Spleen (tissue), 11 donors: ENCODE measurements at regions not wholly inside any gene's neighbourhood (a gene's known extent, or its start where the extent isn't known, plus 50 kb on each side); places are given as distances from the start of the nearest gene placed in this dataset.

ENCODE experiments used
- DNase-seq: peaks from one replicate; pipeline ENCODE4 v3.0.0-alpha.2; 2020
- H3K27ac ChIP-seq, 8 donors: fragments of 200-600 bp; sonication (generic) in 7 of 8; 1 replicate in 4 of 8; 2 replicates in 4 of 8; pipeline versions ENCODE4 v1.5.0 to v1.8.0; 2016 to 2021; ENCODE audit warnings: inconsistent platforms in 4 of 8, mild to moderate bottlenecking in 4 of 8, moderate library complexity in 1 of 8
- H3K27me3 ChIP-seq, 7 donors: fragments of 200-600 bp; sonication (generic) in 6 of 7; replicated peaks in 1 of 7; 1 replicate in 4 of 7; 2 replicates in 3 of 7; pipeline versions ENCODE4 v1.5.0 to v1.8.0; 2016 to 2021; ENCODE audit warnings: inconsistent platforms in 3 of 7, mild to moderate bottlenecking in 1 of 7
- H3K36me3 ChIP-seq, 6 donors: fragments of 200-600 bp; sonication (generic) in 5 of 6; 1 replicate in 4 of 6; 2 replicates in 2 of 6; pipeline versions ENCODE4 v1.5.0 to v1.8.0; 2016 to 2021; ENCODE audit warnings: inconsistent platforms in 2 of 6
- H3K4me1 ChIP-seq, 6 donors: fragments of 200-600 bp; sonication (generic) in 5 of 6; 1 replicate in 3 of 6; 2 replicates in 3 of 6; pipeline versions ENCODE4 v1.5.0 to v1.8.0; 2016 to 2021; ENCODE audit warnings: inconsistent platforms in 3 of 6
- H3K4me3 ChIP-seq, 8 donors: fragments of 200-600 bp; sonication (generic) in 7 of 8; 1 replicate in 4 of 8; 2 replicates in 4 of 8; pipeline versions ENCODE4 v1.5.0 to v1.8.0; 2016 to 2021; ENCODE audit warnings: inconsistent platforms in 4 of 8, mild to moderate bottlenecking in 4 of 8, moderate library complexity in 2 of 8
- H3K9me3 ChIP-seq, 8 donors: fragments of 200-600 bp; sonication (generic) in 7 of 8; 1 replicate in 4 of 8; 2 replicates in 4 of 8; pipeline versions ENCODE4 v1.5.0 to v1.8.0; 2016 to 2021; ENCODE audit warnings: inconsistent platforms in 4 of 8
- CTCF ChIP-seq, 11 experiments: fragments of 200-600 bp in 7 of 11; fragments of 450-650 bp in 4 of 11; sonication (generic) in 4 of 11; IDR thresholded peaks in 8 of 11; conservative IDR thresholded peaks in 3 of 11; 1 replicate in 7 of 11; 2 replicates in 4 of 11; pipeline versions ENCODE4 v1.4.0 to v1.8.0; 2016 to 2021; ENCODE audit warnings: antibody characterized with exemption in 11 of 11, inconsistent platforms in 4 of 11, mild to moderate bottlenecking in 1 of 11
- POLR2A ChIP-seq, 3 donors: fragments of 450-650 bp; IDR thresholded peaks; one replicate each; pipeline ENCODE4 v1.5.1; 2017; ENCODE audit warnings: antibody characterized with exemption in 3 of 3, mild to moderate bottlenecking in 1 of 3
- POLR2AphosphoS5 ChIP-seq, 3 donors: sonication (generic); formaldehyde crosslinking; IDR thresholded peaks; one replicate each; pipeline ENCODE4 v1.5.1; 2017; ENCODE audit warnings: antibody characterized with exemption in 3 of 3
- WGBS, 5 donors: extraction: QIAGEN DNeasy Blood & Tissue Kit in 3 of 5; methylation state at CpG; one replicate each; pipeline versions ENCODE4 v1.1.5 to v1.1.7; 2013 to 2018; 5-methylcytosine and 5-hydroxymethylcytosine counted together
- intact Hi-C: fragments of 100-400 bp; cut with DNase I; formaldehyde crosslinking; loops from one replicate; pipeline ENCODE4 v1.15.0; 2023; ENCODE audit warnings: low total_unique reads
- donor health status: healthy with polysubstance abuse.
- donor health status: DM: no; HTN: no; CAD: no; lungs with moderate emphysema.
- donor health status: DM: no; HTN: no; CAD: no.
- donor health status: Bipolar disorder and iron deficiency.
- donor health status: healthy.
- donor health status: DM: no; HTN: no; CAD: no.
- donor health status: DM: yes; HTN: yes; CAD: no.

- Histone ChIP-seq H3K27ac (no peak overlapping the region), H3K4me1 (peaks cover 0 to 7% (median 0%) of the 10 kb centered on the region in 6 donors), H3K27me3 (no peaks in the 10 kb centered on the region), H3K36me3 (no peaks in the 10 kb centered on the region), H3K4me3 (no peak overlapping the region), H3K9me3 (no peaks in the 10 kb centered on the region)
- DNase-seq = no peak
- WGBS, 5 donors = 92 to 100% (median 94%) methylated on average over 2 of the region's 2 CpGs
- intact Hi-C loops = loop anchor here (10.0 kb wide), 1 partner anchor 285 kb away; no protein-coding TSS in a partner anchor
- no peak for TF ChIP-seq POLR2A (IDR thresholded peaks at IDR 0.05)
- no peak for TF ChIP-seq POLR2AphosphoS5 (IDR thresholded peaks at IDR 0.05)
- no peak for TF ChIP-seq CTCF (IDR thresholded peaks at IDR 0.05 in 8 of 11, conservative IDR thresholded peaks at IDR 0.05 in 3 of 11)
These were observed 173.0 kb downstream of the EMP1 start for GRCh38 chr12:13369474-13370056.

- H3K4me3 ChIP-seq = no peak overlapping the region
- no peak overlapping the region for H3K27ac ChIP-seq
- TF ChIP-seq POLR2A (IDR thresholded peaks at IDR 0.05) (no peak), CTCF (IDR thresholded peaks at IDR 0.05 in 8 of 11, conservative IDR thresholded peaks at IDR 0.05 in 3 of 11) (no peak), POLR2AphosphoS5 (IDR thresholded peaks at IDR 0.05) (no peak)
- no peak for DNase-seq
- H3K27me3 ChIP-seq = no peaks in the 10 kb centered on the region
- WGBS, 5 donors = 83 to 94% (median 86%) methylated on average over 2 of the region's 2 CpGs
- peaks cover 0 to 7% (median 0%) of the 10 kb centered on the region in 6 donors for H3K4me1 ChIP-seq
- no peaks in the 10 kb centered on the region for H3K9me3 ChIP-seq
- intact Hi-C loops = no loop called here
- H3K36me3 ChIP-seq = no peaks in the 10 kb centered on the region
These were observed 172.4 kb downstream of the EMP1 start for GRCh38 chr12:13368971-13369370.

- no peaks in the 10 kb centered on the region for H3K27me3 ChIP-seq
- intact Hi-C loops = no loop called here
- 73 to 88% (median 79%) methylated on average over 1 of the region's 1 CpG for WGBS, 5 donors
- H3K4me3 ChIP-seq = no peak overlapping the region
- H3K36me3 ChIP-seq = no peaks in the 10 kb centered on the region
- no peak for DNase-seq
- H3K27ac ChIP-seq = no peak overlapping the region
- peaks cover 0 to 7% (median 0%) of the 10 kb centered on the region in 6 donors for H3K4me1 ChIP-seq
- H3K9me3 ChIP-seq = no peaks in the 10 kb centered on the region
- no peak for TF ChIP-seq POLR2A (IDR thresholded peaks at IDR 0.05)
- no peak for TF ChIP-seq CTCF (IDR thresholded peaks at IDR 0.05 in 8 of 11, conservative IDR thresholded peaks at IDR 0.05 in 3 of 11)
- no peak for TF ChIP-seq POLR2AphosphoS5 (IDR thresholded peaks at IDR 0.05)
These were observed 171.9 kb downstream of the EMP1 start for GRCh38 chr12:13368431-13368830.

GRCh38 chr12:13367973-13368372 is 171.4 kb downstream of the EMP1 start:
- 82 to 93% (median 90%) methylated on average over 8 to 11 of the region's 11 CpGs for WGBS, 5 donors
- H3K4me3 ChIP-seq = no peak overlapping the region

More at GRCh38 chr12:13367973-13368372, 171.4 kb downstream of the EMP1 start:
- H3K4me1 ChIP-seq = peaks cover 0 to 7% (median 0%) of the 10 kb centered on the region in 6 donors
- no peak overlapping the region for H3K27ac ChIP-seq
- intact Hi-C loops = no loop called here
- no peaks in the 10 kb centered on the region for H3K27me3 ChIP-seq
- no peaks in the 10 kb centered on the region for H3K9me3 ChIP-seq
- no peak for DNase-seq
- no peak for TF ChIP-seq POLR2A (IDR thresholded peaks at IDR 0.05)
- TF ChIP-seq CTCF (IDR thresholded peaks at IDR 0.05 in 8 of 11, conservative IDR thresholded peaks at IDR 0.05 in 3 of 11) = no peak
- no peak for TF ChIP-seq POLR2AphosphoS5 (IDR thresholded peaks at IDR 0.05)
- no peaks in the 10 kb centered on the region for H3K36me3 ChIP-seq
